NB4 (cell line): ENCODE measurements at regions not wholly inside any gene's neighbourhood (a gene's known extent, or its start where the extent isn't known, plus 50 kb on each side); places are given as distances from the start of the nearest gene placed in this dataset.
A peak's percentile ranks its signal among the peaks of the same experiment; 100 is the strongest.

Experiments
- POLR2A ChIP-seq: IDR thresholded peaks from 2 replicates; pipeline ENCODE4 v1.6.1; 2011; ENCODE audit warnings: mild to moderate bottlenecking; ENCODE audit not compliant: insufficient read length; ENCODE audit errors: extremely low read depth
- TF ChIP-seq, protein P1 (sequence below): IDR thresholded peaks from one replicate; pipeline ENCODE4 v1.5.1; 2012; ENCODE audit warnings: low read depth, low read length
- TF ChIP-seq, protein P2 (sequence below): IDR thresholded peaks from 2 replicates; pipeline ENCODE4 v1.6.1; 2011; ENCODE audit warnings: low read depth, low read length

DNA sequence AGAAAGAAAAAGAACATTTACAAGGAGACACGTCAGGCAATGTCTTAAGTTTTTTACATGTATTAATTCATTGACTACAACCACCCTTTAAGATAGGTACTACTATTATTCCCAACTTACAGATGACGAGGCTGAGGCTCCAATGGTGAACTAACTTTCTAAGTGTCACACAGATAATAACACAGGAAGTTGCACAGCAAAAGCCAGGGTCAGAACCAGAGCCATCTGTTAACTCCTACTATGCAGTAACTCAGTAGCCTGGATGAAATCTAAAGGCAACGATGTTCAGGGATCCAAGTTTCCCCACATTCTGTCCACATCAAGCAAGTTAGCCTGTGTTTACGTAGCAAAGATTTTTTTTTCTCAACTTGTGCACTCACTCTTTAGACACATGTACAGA lies 371.7 kb downstream of the PTPRC start:
- peak; percentile 54 for TF ChIP-seq POLR2A
- TF ChIP-seq, protein P1, sequence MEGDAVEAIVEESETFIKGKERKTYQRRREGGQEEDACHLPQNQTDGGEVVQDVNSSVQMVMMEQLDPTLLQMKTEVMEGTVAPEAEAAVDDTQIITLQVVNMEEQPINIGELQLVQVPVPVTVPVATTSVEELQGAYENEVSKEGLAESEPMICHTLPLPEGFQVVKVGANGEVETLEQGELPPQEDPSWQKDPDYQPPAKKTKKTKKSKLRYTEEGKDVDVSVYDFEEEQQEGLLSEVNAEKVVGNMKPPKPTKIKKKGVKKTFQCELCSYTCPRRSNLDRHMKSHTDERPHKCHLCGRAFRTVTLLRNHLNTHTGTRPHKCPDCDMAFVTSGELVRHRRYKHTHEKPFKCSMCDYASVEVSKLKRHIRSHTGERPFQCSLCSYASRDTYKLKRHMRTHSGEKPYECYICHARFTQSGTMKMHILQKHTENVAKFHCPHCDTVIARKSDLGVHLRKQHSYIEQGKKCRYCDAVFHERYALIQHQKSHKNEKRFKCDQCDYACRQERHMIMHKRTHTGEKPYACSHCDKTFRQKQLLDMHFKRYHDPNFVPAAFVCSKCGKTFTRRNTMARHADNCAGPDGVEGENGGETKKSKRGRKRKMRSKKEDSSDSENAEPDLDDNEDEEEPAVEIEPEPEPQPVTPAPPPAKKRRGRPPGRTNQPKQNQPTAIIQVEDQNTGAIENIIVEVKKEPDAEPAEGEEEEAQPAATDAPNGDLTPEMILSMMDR: no peak
- TF ChIP-seq, protein P2, sequence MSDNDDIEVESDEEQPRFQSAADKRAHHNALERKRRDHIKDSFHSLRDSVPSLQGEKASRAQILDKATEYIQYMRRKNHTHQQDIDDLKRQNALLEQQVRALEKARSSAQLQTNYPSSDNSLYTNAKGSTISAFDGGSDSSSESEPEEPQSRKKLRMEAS: 0 out of 2 replicates have a peak, but pooled peaks have one; percentile 4
